SKM-1 (cell line): ENCODE measurements at regions not wholly inside any gene's neighbourhood (a gene's known extent, or its start where the extent isn't known, plus 50 kb on each side); places are given as distances from the start of the nearest gene placed in this dataset.
A peak's percentile ranks its signal among the peaks of the same experiment; 100 is the strongest.

Experiments used
- DNase-seq: peaks from one replicate; lab custom pipeline; 2025; ENCODE audit not compliant: unreplicated experiment; lab: John Stamatoyannopoulos, UW

DNA sequence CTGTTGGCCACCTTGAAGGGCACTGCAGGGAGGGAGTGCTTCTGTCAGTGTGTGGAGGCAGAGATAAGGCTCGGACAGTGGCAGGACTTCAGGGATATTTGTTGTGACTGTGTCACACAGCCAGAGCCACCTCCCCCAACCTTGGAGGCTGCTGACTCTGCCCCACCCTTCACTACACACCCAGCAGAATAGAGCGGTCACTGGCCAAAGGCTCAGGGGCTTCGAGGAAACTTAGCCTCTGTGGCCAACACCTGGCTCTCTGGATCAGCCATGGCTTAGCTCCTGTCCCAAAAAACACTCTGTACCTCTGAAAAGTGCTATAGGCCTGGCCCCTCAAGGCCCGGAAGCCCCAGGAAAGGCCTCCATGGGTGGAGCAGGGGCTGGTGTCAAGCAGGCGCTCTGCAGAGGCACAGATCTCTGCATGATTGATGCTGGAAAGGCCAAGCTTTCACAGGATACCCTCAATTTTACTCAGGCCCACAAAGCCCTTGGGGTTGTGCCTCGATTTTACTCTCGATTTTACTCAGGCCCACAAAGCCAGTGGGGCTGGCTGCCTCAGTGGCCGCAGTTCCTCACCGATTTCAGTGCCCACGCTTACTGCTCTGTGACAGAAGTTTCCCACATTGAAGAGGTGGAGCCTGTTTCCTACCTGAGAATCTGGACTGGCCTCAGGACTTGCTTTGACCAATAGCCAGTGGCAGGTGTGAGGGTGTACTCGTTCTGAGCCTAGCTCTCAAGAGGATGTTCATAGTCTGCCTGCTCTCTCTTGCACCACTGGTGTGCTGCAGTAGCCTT is 113.2 kb upstream of the GPR26 start:
- no peak for DNase-seq

DNA sequence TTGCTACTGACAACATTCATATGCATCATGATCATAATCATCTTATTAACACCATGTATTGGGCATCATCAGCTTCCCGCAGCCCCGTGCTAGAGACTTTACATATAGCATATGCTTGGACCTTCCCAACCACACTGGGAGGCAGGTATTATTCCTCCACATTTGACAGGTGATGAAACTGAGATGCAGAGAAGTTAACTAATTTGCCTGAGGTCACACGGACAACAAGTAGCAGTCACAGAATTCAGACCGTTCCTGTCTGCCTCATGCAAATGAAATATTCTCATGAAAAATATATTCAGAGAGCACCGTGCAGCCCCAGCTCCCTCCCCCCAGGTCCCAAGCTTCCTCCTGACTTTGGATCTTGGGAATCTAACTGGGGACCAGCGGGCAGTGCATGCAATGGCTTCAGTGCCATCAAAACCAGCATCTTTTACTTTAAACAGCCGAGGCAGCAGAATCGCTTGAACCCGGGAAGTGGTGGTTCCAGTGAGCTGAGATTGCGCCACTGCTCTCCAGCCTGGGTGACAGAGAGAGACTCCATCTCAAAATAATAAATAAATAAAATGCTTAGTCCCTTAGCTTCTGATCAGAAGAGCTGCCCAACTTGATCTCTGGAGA is 112.2 kb upstream of the GPR26 start:
- no peak for DNase-seq

DNA sequence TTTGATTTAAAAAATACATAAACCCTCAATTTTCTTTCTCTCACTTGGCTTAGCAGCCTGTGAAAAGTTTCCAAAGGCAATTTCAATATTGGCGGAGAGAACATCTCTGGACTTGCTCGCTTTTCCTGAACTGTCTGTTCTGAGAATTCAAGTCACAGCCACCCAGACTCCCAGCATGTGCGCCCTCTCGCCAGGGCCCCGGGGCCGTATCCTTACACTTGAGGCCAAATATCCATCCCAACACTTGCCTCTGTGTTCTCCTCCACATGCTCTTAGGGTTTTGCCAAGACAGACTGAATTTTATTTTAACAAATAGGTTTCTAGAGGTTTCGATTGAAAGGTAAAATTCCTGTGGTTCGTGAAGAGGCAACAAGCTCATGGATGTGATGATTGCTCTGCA is 111.5 kb upstream of the GPR26 start:
- DNase-seq = no peak

DNA sequence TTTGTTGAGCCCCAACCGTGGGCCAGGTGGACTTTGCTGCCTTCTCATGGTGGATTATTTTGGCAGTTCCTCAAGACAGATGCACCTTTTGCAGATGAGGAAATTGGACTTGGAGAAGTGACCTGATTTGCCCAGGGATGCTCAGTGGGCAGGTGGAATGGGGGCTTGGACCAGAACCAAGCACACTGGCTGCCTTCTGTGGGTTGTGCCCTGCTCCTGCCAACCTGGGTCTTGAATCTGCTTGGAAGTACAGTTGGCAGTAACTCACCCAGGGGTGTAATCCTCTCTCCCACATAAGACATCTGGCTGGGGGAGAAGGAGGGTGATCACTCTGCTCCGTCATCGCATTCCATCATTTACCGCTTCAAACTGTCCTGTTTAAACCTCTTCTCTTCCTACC is 110.5 kb upstream of the GPR26 start:
- no peak for DNase-seq

DNA sequence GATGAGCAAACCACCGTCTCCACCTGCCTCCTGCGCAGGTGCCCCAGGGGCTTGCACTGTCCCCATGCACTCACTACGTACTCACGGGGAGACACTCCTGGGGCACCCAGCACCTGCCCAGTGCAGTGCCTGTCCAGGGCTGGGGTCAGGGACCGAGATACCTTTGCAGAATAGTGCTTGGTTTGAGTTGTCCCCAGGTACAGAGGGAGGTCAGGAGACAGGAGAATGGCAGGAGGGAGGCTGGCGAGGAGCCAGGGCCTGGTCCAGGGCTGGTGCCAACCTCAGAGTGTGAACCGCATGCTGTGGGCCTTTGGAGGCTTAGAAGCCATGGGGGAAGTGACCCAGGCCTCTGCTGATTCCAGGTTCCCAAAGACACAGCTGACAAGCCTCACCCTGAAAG is 110.1 kb upstream of the GPR26 start:
- DNase-seq = no peak

DNA sequence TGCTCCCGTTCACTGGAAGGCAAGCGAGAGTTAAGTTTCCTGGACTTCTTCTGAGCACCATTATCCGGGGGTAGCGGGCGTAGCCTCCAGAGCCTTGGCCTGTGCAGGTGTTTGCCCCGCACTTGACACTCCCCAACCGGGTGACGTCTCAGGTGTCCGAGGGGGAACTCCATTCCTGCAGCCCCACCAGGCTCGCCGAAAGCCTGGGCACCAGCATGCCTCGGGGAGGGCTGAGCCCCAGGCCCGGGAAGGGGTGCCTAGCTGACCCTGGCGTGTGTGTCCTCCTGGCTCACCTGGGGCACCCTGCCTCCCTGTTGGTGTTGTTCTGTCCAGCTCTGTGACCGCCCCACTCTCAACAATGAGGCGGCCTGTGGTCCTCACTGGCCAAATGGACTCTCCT is 109.4 kb upstream of the GPR26 start:
- DNase-seq = no peak

DNA sequence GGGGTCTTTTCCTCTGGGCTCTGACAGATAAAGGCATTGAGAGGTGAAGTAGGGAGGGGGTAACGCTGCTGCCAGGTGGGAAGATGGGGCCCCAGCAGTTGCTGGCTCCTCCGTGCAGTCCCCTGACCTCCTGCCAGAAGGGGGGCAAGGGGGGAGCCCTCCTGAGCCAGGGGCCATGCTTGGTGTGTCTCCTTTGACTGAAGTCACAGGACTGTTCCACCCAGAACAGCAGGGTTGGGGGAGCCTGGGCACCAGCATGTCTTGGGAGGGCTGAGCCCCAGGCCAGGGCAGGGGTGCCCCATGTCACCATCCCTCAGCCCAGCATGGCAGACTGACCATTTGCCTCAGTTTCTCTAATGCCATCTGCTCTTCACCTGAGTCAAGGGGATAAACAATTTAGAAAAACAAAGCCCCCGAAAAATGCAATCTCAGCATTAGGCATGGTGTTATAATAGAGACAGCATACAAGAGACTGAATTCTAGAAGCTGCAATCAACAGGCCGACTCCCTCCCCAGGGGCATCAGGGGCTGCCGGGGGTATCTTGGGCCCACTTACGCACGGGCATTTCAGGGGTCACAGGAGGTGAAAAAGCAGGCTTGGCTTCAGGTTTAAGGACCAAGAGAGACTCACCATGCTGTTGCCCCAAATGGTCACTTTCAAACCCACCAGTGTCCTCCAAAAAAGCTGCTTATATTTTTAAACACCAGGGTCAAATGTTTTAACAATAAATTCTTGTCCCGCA is 108.6 kb upstream of the GPR26 start:
- DNase-seq = no peak

DNA sequence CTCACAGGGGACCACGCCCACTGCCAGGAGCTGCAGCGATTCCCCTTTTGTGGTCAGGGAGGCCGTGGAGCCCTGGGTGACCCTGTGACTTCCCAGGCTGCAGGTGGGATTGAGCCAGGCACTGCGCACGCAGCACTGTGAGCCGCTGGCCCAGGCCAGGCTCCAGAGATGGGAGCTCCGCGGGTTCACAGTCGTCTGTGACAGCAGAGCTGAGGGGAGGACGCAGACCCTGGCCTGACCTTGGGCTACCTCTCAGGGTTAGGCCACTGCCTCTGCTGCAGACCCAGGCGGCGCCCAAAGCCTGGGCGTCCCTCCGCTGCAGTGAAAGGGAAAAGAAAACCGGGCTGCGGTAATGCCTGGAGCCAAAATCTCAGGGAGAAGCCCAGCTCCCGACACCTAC is 107.5 kb upstream of the GPR26 start:
- no peak for DNase-seq

DNA sequence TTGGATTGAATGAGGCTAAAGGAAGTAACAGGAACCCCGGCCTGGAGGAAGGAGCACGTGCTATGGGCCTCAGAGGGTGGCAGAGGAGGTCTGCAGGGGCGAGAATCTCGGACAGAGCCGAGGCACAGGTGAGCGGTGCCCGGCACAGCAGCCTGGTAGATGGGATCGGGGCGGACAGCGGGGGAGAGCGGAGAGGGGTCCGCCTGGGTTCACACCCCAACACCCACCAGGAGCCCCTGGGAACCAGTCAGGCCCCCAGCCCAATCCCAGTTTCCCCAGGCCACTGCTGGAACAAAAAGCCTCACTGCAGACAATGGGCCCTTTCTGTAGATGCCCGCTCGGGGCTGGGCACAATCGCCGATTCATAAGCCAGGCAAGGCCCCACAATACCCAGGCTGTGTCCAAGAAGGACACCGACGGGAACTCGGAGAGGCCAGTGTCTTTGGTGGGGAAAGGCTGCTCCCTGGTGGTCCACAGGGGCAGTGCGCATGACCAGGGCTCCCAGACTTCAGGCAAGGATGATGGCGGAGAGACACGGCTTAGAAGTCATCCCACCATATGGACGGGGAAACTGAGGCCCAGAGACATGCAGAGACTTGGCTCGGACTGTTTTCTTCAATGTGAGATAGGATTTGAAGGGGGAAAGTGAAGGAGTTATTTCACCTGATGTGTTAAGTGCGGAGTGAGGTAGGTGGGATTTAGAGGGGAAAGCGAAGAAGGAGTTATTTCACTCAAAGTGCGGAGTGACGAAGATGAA is 106.9 kb upstream of the GPR26 start:
- peak; percentile 40 for DNase-seq

DNA sequence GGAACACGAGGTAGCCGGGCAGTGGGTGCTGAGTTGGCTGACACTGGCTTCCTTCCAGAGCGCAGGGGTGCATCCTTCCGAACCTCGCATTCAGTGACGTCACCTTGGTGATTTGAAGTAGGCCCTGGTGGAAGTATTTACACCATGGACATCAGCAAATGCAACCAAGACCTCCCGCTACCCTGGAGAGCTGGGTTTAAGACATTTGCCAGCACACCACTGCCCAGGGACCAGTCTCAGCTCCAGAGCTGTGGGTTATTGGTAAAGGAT is 106.4 kb upstream of the GPR26 start:
- no peak for DNase-seq

DNA sequence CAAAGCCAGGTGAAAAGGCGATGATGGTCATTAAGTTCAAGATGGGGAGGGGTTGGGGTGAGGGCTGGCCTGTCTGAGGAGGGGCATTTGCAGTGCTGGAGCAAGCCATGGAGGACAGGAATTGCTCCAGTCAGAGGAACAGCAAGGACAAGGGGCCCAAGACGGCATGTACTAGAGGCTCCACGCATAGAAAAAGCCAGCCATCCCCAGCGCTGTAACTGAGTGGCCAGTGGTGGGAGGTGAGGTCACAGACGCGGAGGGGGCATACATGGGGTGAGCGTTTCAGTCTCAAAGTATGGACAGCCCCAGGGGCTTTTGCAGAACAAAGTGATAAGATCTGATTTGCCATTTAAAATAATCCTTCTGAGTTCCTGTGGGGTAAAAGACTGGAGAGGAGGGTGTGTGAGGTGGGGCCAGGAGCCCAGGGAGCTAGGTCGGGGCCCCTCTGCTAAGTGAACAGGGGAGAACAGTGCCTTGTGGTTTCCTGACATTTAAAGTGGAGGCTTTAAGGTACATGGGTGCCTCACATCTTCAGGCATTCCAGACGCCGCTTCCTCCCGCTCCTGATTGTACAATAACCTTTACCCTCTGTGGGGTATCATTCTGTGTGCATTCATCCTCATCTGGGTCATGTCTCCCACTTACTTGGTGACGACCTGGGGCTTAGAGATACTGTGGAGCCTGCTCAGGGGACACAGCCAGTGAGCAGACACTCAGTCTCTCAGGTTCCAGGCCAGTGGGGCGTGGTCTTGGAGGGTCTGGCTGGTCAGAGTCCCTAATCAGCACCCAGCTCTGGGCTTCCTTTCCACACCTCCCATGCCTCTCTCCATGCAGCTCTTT is 105.6 kb upstream of the GPR26 start:
- no peak for DNase-seq

DNA sequence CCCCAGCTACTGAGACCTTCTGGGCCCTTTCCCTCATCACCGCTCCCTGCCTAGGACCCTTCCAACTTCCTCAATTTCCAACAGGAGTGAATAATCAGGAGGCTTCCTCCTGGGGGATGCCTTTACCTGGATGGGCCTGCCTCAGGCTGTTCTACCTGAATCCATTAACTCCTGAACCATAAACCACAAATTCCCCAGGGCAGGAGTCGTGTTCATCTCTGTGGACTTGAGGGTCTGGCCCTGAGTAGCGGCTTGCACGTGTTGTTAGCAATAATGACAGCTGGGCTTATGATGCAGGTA is 105.1 kb upstream of the GPR26 start:
- no peak for DNase-seq

DNA sequence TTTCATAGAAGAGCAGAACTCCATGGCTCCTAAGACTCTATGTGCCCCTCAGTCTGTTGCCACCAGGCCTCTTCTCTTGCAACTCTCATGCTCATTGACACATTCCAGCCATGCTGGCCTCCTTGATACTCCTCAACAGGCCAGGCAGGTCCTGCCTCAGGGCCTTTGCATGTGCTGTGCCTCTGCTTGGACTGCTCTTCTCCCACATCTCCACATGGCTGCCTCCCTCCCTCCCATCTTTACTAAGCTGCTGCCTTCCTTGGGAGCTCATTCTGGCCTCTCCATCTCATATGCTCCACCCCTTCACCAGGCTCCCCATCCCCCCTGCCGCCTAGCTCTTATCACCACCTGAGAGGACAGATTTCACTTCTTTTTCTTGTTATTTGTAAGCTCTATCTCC is 103.8 kb upstream of the GPR26 start:
- no peak for DNase-seq

DNA sequence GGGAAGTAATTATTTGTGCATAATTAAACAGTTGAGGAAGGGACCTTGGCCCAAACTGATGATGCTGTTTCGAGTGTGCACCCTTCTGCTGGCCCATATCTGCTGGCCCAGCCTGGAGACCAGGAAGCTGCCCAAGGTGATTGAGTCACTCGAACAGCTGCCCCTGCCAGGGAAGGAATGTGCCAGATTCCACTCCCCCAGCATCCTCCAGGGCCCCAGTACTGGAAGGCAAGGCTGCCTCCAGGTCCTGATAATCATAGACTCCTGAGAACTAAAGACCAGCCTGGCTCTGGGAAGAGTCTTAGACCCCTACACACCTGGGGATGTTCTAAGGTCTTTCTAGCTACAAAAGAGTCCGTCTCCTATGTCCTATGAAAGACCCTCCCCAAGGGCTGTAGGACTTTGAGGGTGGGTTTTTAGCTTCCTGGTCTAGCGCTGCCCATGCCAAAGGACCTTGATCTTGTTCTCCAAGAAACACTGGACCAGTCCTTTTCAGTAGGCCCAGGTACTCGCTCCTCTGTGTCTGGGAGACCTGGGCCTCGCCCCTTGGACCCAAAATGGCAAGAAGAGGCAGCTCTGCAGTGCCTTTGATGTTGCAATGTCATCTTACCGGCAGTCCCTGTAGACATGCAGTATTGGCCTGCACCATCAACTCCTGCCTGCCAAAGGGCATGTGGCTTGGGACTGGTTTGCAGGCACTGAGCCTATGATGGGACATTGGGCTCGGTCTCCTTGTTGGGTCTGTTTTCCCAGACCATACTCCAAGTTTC is 103.2 kb upstream of the GPR26 start:
- no peak for DNase-seq

DNA sequence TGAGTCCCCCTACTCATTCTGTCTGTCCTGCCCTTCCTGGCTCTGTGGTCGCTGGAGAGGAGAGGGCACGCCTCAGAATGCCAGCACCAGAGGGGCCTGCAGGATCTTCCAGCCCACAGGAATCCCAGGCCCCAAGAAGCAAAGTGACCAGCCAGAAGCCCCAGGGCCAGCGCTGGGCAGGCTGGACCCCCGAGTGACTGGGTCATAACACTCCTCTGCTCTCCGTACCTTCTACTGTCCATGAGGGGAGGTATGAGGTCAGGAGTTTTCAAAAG is 102.6 kb upstream of the GPR26 start:
- no peak for DNase-seq

DNA sequence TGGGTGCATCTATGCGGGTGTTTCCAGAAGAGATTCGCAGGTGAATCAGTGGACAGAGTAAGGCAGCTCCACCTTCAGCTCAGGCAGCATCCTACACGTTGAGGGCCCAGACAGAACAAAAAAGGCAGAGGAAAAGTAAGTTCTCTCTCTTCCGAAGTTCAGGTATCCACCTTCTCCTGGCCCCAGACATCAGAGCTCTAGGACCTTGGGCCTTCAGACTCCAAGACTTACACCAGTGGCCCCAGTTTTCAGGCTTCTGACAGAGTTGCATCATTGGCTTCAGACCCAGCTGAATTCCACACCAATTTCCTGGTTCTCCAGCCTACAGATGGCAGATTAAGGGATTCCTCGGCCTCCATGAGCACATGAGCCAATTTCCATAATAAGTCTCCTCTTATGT is 102.2 kb upstream of the GPR26 start:
- no peak for DNase-seq

DNA sequence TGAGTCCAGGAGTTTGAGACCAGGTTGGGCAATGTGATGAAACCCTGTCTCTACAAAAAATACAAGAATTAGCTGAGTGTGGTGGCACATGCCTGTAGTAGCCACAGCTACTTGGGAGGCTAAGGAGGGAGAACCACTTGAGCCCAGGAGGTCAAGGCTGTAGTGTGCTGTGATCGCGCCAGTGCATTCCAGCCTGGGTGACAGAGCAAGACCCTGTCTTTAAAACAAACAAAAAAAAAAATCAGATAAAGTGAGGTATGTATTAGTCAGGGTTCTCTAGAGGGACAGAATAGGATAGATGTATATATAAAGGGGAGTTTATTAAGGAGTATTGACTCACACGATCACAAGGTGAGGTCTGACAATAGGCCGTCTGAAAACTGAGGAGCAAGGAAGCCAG is 101.5 kb upstream of the GPR26 start:
- DNase-seq = no peak

DNA sequence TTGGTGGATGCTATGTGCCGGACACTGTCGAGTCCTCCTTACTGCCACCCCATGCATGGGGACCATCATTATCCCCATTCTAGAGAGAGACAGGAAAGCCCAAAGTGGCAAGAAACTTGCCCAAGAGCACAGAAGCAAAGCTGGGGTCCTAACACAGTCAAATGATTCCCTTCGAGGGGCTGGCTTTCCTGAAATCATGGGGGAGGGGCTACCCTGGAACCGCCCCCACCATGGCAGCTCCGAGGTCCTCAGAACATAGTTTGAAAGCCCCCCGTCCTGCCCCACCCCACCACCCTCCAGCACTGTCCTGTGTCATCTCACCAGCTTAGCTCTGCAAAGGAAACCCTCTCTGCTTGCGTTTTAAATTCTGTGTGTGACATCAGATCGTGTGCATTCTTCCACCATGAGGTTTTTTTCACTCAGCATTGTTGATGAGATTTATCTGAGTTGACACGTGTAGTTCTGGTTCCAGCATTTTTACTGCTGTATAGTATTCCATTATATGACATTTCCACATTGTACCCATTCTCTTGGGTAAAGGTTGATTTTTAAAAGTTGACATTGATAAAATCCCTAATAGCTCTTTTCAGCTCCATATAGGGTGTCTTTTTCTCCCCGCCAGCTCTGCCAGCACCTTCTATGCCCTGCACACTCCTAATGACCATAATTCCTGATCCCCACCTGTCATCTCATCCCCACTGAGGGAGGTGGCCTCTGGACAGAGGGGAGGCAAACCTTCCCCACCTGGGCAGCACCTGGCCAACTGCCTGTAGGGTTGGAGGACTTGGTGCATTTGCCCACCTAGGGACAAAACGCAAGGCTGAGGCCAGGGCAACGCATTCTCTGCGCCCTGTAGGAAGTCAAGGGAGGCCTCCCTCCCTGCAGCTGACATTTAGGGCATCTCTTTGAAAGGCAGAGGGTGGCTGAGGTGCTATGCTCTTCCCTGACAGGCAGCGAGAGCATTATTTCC is 100.2 kb upstream of the GPR26 start:
- no peak for DNase-seq

DNA sequence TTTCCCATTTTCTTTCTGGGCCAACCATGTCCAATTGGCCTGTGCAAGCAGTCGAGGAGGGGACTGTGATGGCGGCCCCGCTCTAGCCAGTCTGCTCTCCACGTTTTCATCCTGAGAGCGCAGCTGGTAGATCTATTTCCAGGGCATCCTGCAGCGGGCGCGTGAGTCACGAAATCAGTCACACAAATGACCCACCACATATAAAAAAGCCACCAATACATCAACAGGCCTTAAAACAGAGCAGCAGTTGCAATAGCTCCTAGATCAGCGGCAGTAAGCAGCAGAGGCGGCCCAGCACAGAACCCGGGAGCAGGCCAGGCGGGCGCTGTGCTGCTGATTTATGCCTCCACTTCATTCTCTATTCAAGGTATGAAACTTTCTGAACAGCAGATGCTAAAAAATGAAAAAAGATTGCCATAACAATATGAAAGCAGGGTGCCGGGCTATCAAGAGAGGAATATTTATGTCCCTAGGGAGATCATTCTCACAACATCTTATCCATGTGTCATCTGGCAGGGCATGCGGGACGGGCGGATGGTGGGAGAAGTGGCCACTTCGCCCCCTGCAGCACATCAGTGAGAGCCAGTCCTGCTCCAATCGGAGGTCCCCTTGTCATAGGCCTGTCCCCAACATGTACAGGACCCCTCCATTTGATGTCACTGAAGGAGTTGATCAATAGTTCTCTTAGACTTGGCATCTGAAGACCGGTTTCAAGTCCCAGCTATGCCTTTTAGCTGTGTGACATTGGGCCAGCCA is 98.0 kb upstream of the GPR26 start:
- DNase-seq = no peak
